Glutamatergic neuron (in vitro differentiated cells): ENCODE measurements at regions not wholly inside any gene's neighbourhood (a gene's known extent, or its start where the extent isn't known, plus 50 kb on each side); places are given as distances from the start of the nearest gene placed in this dataset.

Experiments used
- DNase-seq: peaks from one replicate; pipeline ENCODE4 v3.0.0; 2022
- H3K27ac Mint-ChIP-seq: one replicate; pipeline ENCODE4 v1.8.0; 2020; ENCODE audit warnings: mild to moderate bottlenecking, mixed read lengths, inconsistent platforms; ENCODE audit not compliant: unreplicated experiment
- H3K27me3 Mint-ChIP-seq: one replicate; pipeline ENCODE4 v1.8.0; 2020; ENCODE audit warnings: mild to moderate bottlenecking, moderate library complexity, mixed read lengths, inconsistent platforms; ENCODE audit not compliant: unreplicated experiment
- H3K36me3 Mint-ChIP-seq: one replicate; pipeline ENCODE4 v1.8.0; 2020; ENCODE audit warnings: mild to moderate bottlenecking, mixed read lengths, inconsistent platforms; ENCODE audit not compliant: unreplicated experiment
- H3K4me1 Mint-ChIP-seq: one replicate; pipeline ENCODE4 v1.8.0; 2020; ENCODE audit warnings: mild to moderate bottlenecking, low read depth, mixed read lengths, inconsistent platforms; ENCODE audit not compliant: unreplicated experiment
- H3K4me3 Mint-ChIP-seq: one replicate; pipeline ENCODE4 v1.8.0; 2020; ENCODE audit warnings: mild to moderate bottlenecking, mixed read lengths, inconsistent platforms; ENCODE audit not compliant: unreplicated experiment
- H3K9me3 Mint-ChIP-seq: one replicate; pipeline ENCODE4 v1.8.0; 2020; ENCODE audit warnings: mild to moderate bottlenecking, moderate library complexity, mixed read lengths, inconsistent platforms; ENCODE audit not compliant: unreplicated experiment
- TF ChIP-seq, protein P1 (sequence below): fragments of 200-600 bp; sonication (generic); IDR thresholded peaks from one replicate; pipeline ENCODE4 v1.5.0; 2021; ENCODE audit not compliant: partially characterized antibody, unreplicated experiment

GRCh38 chr4:151471728-151472127, 62.8 kb downstream of the FHIP1A start:
- H3K27me3 Mint-ChIP-seq: no peaks in the 10 kb centered on the region
- no peaks in the 10 kb centered on the region for H3K9me3 Mint-ChIP-seq
- no peaks in the 10 kb centered on the region for H3K36me3 Mint-ChIP-seq
- H3K4me3 Mint-ChIP-seq: no peak overlapping the region
- no peaks in the 10 kb centered on the region for H3K4me1 Mint-ChIP-seq
- no peak for DNase-seq
- TF ChIP-seq, protein P1, sequence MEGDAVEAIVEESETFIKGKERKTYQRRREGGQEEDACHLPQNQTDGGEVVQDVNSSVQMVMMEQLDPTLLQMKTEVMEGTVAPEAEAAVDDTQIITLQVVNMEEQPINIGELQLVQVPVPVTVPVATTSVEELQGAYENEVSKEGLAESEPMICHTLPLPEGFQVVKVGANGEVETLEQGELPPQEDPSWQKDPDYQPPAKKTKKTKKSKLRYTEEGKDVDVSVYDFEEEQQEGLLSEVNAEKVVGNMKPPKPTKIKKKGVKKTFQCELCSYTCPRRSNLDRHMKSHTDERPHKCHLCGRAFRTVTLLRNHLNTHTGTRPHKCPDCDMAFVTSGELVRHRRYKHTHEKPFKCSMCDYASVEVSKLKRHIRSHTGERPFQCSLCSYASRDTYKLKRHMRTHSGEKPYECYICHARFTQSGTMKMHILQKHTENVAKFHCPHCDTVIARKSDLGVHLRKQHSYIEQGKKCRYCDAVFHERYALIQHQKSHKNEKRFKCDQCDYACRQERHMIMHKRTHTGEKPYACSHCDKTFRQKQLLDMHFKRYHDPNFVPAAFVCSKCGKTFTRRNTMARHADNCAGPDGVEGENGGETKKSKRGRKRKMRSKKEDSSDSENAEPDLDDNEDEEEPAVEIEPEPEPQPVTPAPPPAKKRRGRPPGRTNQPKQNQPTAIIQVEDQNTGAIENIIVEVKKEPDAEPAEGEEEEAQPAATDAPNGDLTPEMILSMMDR: no peak
- H3K27ac Mint-ChIP-seq: no peak overlapping the region

- TF ChIP-seq, protein P1: no peak
- no peaks in the 10 kb centered on the region for H3K27me3 Mint-ChIP-seq
Observed at GRCh38 chr4:151472297-151472696, 63.3 kb downstream of the FHIP1A start.

GRCh38 chr4:151472711-151473110, 63.7 kb downstream of the FHIP1A start:
- Mint-ChIP-seq H3K27ac (no peak overlapping the region), H3K4me3 (no peak overlapping the region), H3K9me3 (no peaks in the 10 kb centered on the region), H3K36me3 (no peaks in the 10 kb centered on the region), H3K4me1 (no peaks in the 10 kb centered on the region), H3K27me3 (no peaks in the 10 kb centered on the region)
- DNase-seq: no peak
- TF ChIP-seq, protein P1: no peak

More at GRCh38 chr4:151472297-151472696, 63.3 kb downstream of the FHIP1A start:
- Mint-ChIP-seq H3K4me3 (no peak overlapping the region), H3K4me1 (no peaks in the 10 kb centered on the region), H3K36me3 (no peaks in the 10 kb centered on the region), H3K9me3 (no peaks in the 10 kb centered on the region), H3K27ac (no peak overlapping the region)
- DNase-seq: no peak

DNA sequence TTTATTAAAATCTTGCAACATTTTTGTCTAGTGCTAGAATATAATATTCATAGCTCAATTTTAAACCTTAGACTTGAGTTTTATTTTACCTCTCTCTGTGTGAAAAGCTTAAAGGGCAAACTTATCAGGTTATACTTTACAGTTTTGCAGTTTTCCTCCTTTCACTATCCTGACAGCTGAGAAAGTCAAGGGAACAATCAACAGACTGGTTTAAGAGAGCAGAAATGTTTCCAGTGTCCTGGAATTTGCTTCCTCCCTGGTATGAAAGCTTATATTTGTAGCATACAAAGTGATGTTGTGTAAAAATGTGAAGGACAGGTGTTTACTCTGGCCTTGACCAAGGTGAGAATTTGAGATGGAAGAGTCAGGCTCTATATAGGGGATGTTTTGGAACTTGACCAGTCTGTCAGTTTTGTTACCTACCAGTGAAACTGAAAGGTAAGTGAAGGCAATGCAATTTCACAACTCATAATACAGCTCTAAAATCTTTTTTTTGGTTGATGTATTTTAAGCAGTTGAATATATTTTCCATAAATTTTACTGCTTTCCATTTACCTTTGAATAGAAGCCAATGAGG, 64.6 kb downstream of the FHIP1A start:
- no peaks in the 10 kb centered on the region for H3K4me1 Mint-ChIP-seq
- no peaks in the 10 kb centered on the region for H3K9me3 Mint-ChIP-seq
- no peaks in the 10 kb centered on the region for H3K27me3 Mint-ChIP-seq
- H3K27ac Mint-ChIP-seq: no peak overlapping the region
- H3K4me3 Mint-ChIP-seq: no peak overlapping the region
- no peak for DNase-seq
- H3K36me3 Mint-ChIP-seq: no peaks in the 10 kb centered on the region
- TF ChIP-seq, protein P1: no peak

GRCh38 chr4:151475035-151475714, 66.2 kb downstream of the FHIP1A start:
- Mint-ChIP-seq H3K4me1 (no peaks in the 10 kb centered on the region), H3K4me3 (no peak overlapping the region), H3K36me3 (no peaks in the 10 kb centered on the region), H3K27me3 (no peaks in the 10 kb centered on the region), H3K27ac (no peak overlapping the region), H3K9me3 (no peaks in the 10 kb centered on the region)
- DNase-seq: no peak
- TF ChIP-seq, protein P1: no peak
